DND-41 (cell line): ENCODE measurements at regions not wholly inside any gene's neighbourhood (a gene's known extent, or its start where the extent isn't known, plus 50 kb on each side); places are given as distances from the start of the nearest gene placed in this dataset.

ENCODE experiments used
- CTCF ChIP-seq: IDR thresholded peaks from 2 replicates; pipeline ENCODE4 v1.5.1; 2012; ENCODE audit warnings: borderline replicate concordance, low read length, moderate library complexity, mild to moderate bottlenecking; ENCODE audit not compliant: poor library complexity, severe bottlenecking; ENCODE audit errors: extremely low read depth
- EZH2 ChIP-seq: IDR thresholded peaks from 3 replicates; pipeline ENCODE4 v1.6.1; 2012; ENCODE audit warnings: borderline replicate concordance, low read depth, mild to moderate bottlenecking, moderate library complexity, low read length, inconsistent platforms; ENCODE audit not compliant: severe bottlenecking

- TF ChIP-seq CTCF, result no peak
- no peak for TF ChIP-seq EZH2
These were observed 177.7 kb downstream of the KIF20B start for GRCh38 chr10:89879121-89879520.
